IMR-90 (cell line): ENCODE measurements at regions not wholly inside any gene's neighbourhood (a gene's known extent, or its start where the extent isn't known, plus 50 kb on each side); places are given as distances from the start of the nearest gene placed in this dataset.

Source experiments
- ATAC-seq: fragments of 200-7000 bp; cut with Tn5 transposase; 2 replicates; pipeline ENCODE4 v1.9.1; 2020; ENCODE audit warnings: low read depth, mild to moderate bottlenecking, moderate library complexity
- BruUV-seq: library from RNA; stranded (reverse); fragments of 400-500 nt; replicated peaks from 2 replicates; lab custom pipeline; 2021; lab: Mats Ljungman, UMichigan
- CTCF ChIA-PET: fragments of 300-600 bp; formaldehyde crosslinking; extraction: SDS; loops from one replicate; lab custom pipeline; 2021; ENCODE audit warnings: antibody characterized with exemption; lab: Yijun Ruan, JAX
- POLR2A ChIA-PET: fragments of 300-600 bp; sonication (Branson Sonifier 250); formaldehyde crosslinking; loops from one replicate; lab custom pipeline; 2022; ENCODE audit warnings: antibody characterized with exemption; ENCODE audit not compliant: unreplicated experiment; lab: Charles Lee
- DNase-seq: peaks from one replicate; pipeline ENCODE4 v3.0.0; 2013
- H2AFZ ChIP-seq: replicated peaks from 2 replicates; pipeline ENCODE3; 2013; ENCODE audit warnings: low read length, mild to moderate bottlenecking; ENCODE audit not compliant: poor library complexity
- H2AK5ac ChIP-seq: 2 replicates; pipeline ENCODE4 v1.6.1; 2013; ENCODE audit warnings: low read depth, low read length, inconsistent platforms
- H2AK9ac ChIP-seq: replicated peaks from 2 replicates; pipeline ENCODE3; 2013; ENCODE audit warnings: mild to moderate bottlenecking, low read depth, low read length, moderate library complexity; ENCODE audit not compliant: poor library complexity
- H2BK120ac ChIP-seq: 2 replicates; pipeline ENCODE4 v1.6.1; 2013; ENCODE audit warnings: low read depth, low read length, inconsistent platforms
- H2BK15ac ChIP-seq: 3 replicates; pipeline ENCODE4 v1.6.1; 2013; ENCODE audit warnings: low read depth, low read length, inconsistent platforms
- H2BK20ac ChIP-seq: 2 replicates; pipeline ENCODE4 v1.6.1; 2013; ENCODE audit warnings: low read depth, mild to moderate bottlenecking, inconsistent platforms, low read length, moderate library complexity
- H2BK5ac ChIP-seq: 2 replicates; pipeline ENCODE4 v1.6.1; 2013; ENCODE audit warnings: mild to moderate bottlenecking, low read depth, low read length, inconsistent platforms; ENCODE audit not compliant: poor library complexity, severe bottlenecking
- H3K14ac ChIP-seq: replicated peaks from 2 replicates; pipeline ENCODE4 v1.6.1; 2013; ENCODE audit warnings: low read depth, low read length, inconsistent platforms
- H3K18ac ChIP-seq: 2 replicates; pipeline ENCODE4 v1.6.1; 2013; ENCODE audit warnings: low read depth, low read length, control low read depth
- H3K23ac ChIP-seq: 2 replicates; pipeline ENCODE4 v1.6.1; 2013; ENCODE audit warnings: low read depth, low read length, inconsistent platforms
- H3K27ac ChIP-seq: 2 replicates; pipeline ENCODE4 v1.5.1; 2013; ENCODE audit warnings: mild to moderate bottlenecking, control low read depth, low read length; ENCODE audit not compliant: insufficient read depth
- H3K27me3 ChIP-seq: 2 replicates; pipeline ENCODE4 v1.6.1; 2013; ENCODE audit warnings: low read length; ENCODE audit not compliant: control insufficient read depth, insufficient read depth
- H3K36me3 ChIP-seq: 2 replicates; pipeline ENCODE4 v1.6.1; 2013; ENCODE audit warnings: low read length, mixed read lengths; ENCODE audit not compliant: control insufficient read depth, insufficient read depth
- H3K4ac ChIP-seq: 2 replicates; pipeline ENCODE4 v1.6.1; 2013; ENCODE audit warnings: low read depth, low read length, inconsistent platforms
- H3K4me1 ChIP-seq: 2 replicates; pipeline ENCODE4 v1.6.1; 2013; ENCODE audit warnings: low read length, mixed read lengths; ENCODE audit not compliant: control insufficient read depth, insufficient read depth
- H3K4me2 ChIP-seq: 2 replicates; pipeline ENCODE4 v1.6.1; 2013; ENCODE audit warnings: low read depth, mild to moderate bottlenecking, control low read depth, low read length, moderate library complexity
- H3K4me3 ChIP-seq: 2 replicates; pipeline ENCODE4 v1.5.1; 2013; ENCODE audit warnings: low read depth, mild to moderate bottlenecking, control low read depth, low read length, moderate library complexity; ENCODE audit not compliant: insufficient read depth
- H3K56ac ChIP-seq: 2 replicates; pipeline ENCODE4 v1.6.1; 2013; ENCODE audit warnings: low read length, inconsistent platforms; ENCODE audit not compliant: insufficient read depth; ENCODE audit errors: extremely low read depth
- H3K79me1 ChIP-seq, 2 experiments: 2 replicates each; pipeline ENCODE4 v1.6.1; 2013; ENCODE audit warnings: low read length in 2 of 2, inconsistent platforms in 1 of 2, low read depth in 1 of 2
- H3K9ac ChIP-seq: 2 replicates; pipeline ENCODE4 v1.6.1; 2013; ENCODE audit warnings: low read depth, low read length, control low read depth
- H3K9me1 ChIP-seq: 2 replicates; pipeline ENCODE4 v1.6.1; 2013; ENCODE audit warnings: low read length, inconsistent platforms; ENCODE audit not compliant: insufficient read depth
- H3K9me3 ChIP-seq: 2 replicates; pipeline ENCODE4 v1.6.1; 2013; ENCODE audit warnings: low read length; ENCODE audit not compliant: control insufficient read depth, insufficient read depth
- H4K20me1 ChIP-seq: 2 replicates; pipeline ENCODE4 v1.6.1; 2013; ENCODE audit warnings: low read length, inconsistent platforms; ENCODE audit not compliant: insufficient read depth
- H4K5ac ChIP-seq: 2 replicates; pipeline ENCODE4 v1.6.1; 2013; ENCODE audit warnings: mild to moderate bottlenecking, low read depth, low read length, control low read depth
- H4K8ac ChIP-seq, 2 experiments: 2 replicates each; pipeline ENCODE4 v1.6.1; 2013; ENCODE audit warnings: low read depth in 2 of 2, low read length in 2 of 2, control low read depth in 1 of 2, inconsistent platforms in 1 of 2
- H4K91ac ChIP-seq: 2 replicates; pipeline ENCODE4 v1.6.1; 2013; ENCODE audit warnings: low read depth, low read length, inconsistent platforms; ENCODE audit not compliant: insufficient read depth
- CHD1 ChIP-seq: IDR thresholded peaks from 2 replicates; pipeline ENCODE4 v1.6.1; 2012; ENCODE audit warnings: low read depth, low read length, improper control_type of control experiment
- FOS ChIP-seq: fragments of 150-350 bp; IDR thresholded peaks from 2 replicates; pipeline ENCODE4 v1.6.1; 2016; ENCODE audit warnings: low read depth, low read length
- MAFK ChIP-seq: IDR thresholded peaks from 2 replicates; pipeline ENCODE4 v1.6.1; 2012; ENCODE audit warnings: low read depth, low read length, improper control_type of control experiment
- NFE2L2 ChIP-seq: fragments of 150-350 bp; IDR thresholded peaks from 2 replicates; pipeline ENCODE4 v1.6.1; 2016; ENCODE audit warnings: low read depth, mild to moderate bottlenecking, low read length
- RAD21 ChIP-seq: IDR thresholded peaks from 2 replicates; pipeline ENCODE4 v1.6.1; 2012; ENCODE audit warnings: low read length, improper control_type of control experiment
- RCOR1 ChIP-seq: IDR thresholded peaks from 2 replicates; pipeline ENCODE4 v1.6.1; 2012; ENCODE audit warnings: mild to moderate bottlenecking, low read length, improper control_type of control experiment; ENCODE audit not compliant: insufficient replicate concordance
- RFX5 ChIP-seq: IDR thresholded peaks from 2 replicates; pipeline ENCODE4 v1.8.0; 2012; ENCODE audit warnings: low read depth, mild to moderate bottlenecking, low read length, moderate library complexity
- SMC3 ChIP-seq: fragments of 150-350 bp; IDR thresholded peaks from 2 replicates; pipeline ENCODE4 v1.6.1; 2016; ENCODE audit warnings: low read depth, mild to moderate bottlenecking, antibody characterized with exemption, low read length, moderate library complexity
- USF2 ChIP-seq: fragments of 150-350 bp; IDR thresholded peaks from 2 replicates; pipeline ENCODE4 v1.6.1; 2017; ENCODE audit warnings: mild to moderate bottlenecking, antibody characterized with exemption, low read length, low read depth
- WGBS, 2 experiments: methylation state at CpG; one replicate each; pipeline versions ENCODE4 v1.1.5 to v1.1.7; 2013; ENCODE audit warnings: missing lambda C conversion rate in 2 of 2; ENCODE audit not compliant: insufficient read length in 1 of 2; ENCODE audit errors: extremely low coverage in 2 of 2; 5-methylcytosine and 5-hydroxymethylcytosine counted together
- dilution Hi-C: fragments of 300-500 bp; cut with HindIII; formaldehyde crosslinking; loops from one replicate; pipeline ENCODE4 v1.14.3; 2018; ENCODE audit warnings: low sequenced_read_pairs; ENCODE audit not compliant: unreplicated experiment
- in situ Hi-C: fragments of 300-500 bp; cut with MboI; formaldehyde crosslinking; loops from 3 replicates; pipeline ENCODE4 v1.14.3; 2019; ENCODE audit warnings: low sequenced_read_pairs, inconsistent platforms, mixed read lengths
- intact Hi-C: fragments of 100-400 bp; cut with micrococcal nuclease; formaldehyde crosslinking; loops from 2 replicates; pipeline ENCODE4 v1.10.0; 2022

GRCh38 chr12:97022536-97023230, 115.6 kb downstream of the NEDD1 start:
- dilution Hi-C loops = no loop called here
- CTCF ChIA-PET = interaction anchor here (0.9 kb wide), 1 partner anchor 38 kb away, joined by 3 read pairs; no protein-coding TSS in a partner anchor
- intact Hi-C loops = no loop called here
- no peak overlapping the region for H4K91ac ChIP-seq
- DNase-seq (no peak), ATAC-seq (no peak)
- H3K36me3 ChIP-seq = no peaks in the 10 kb centered on the region
- no TSS peak for BruUV-seq
- no peaks in the 10 kb centered on the region for H3K9me3 ChIP-seq
- in situ Hi-C loops = no loop called here
- no peak overlapping the region for H3K4ac ChIP-seq
- no peak overlapping the region for H4K5ac ChIP-seq
- H3K18ac ChIP-seq = no peak overlapping the region
- H3K9me1 ChIP-seq = no peaks in the 10 kb centered on the region
- H3K27me3 ChIP-seq = no peaks in the 10 kb centered on the region
- no peak overlapping the region for H3K4me2 ChIP-seq
- H2AK9ac ChIP-seq = no peak overlapping the region
- no peak overlapping the region for H3K9ac ChIP-seq
- no peak overlapping the region for H3K23ac ChIP-seq
- H3K79me1 ChIP-seq = no peaks in the 10 kb centered on the region
- H3K4me3 ChIP-seq = no peak overlapping the region
- TF ChIP-seq NFE2L2 (no peak), CHD1 (no peak), RCOR1 (no peak), MAFK (no peak), SMC3 (no peak), RAD21 (no peak), RFX5 (no peak), FOS (no peak), USF2 (no peak)
- no peak overlapping the region for H2AFZ ChIP-seq
- H3K4me1 ChIP-seq = no peaks in the 10 kb centered on the region
- no peak overlapping the region for H3K56ac ChIP-seq
- no peak overlapping the region for H2BK5ac ChIP-seq
- H3K14ac ChIP-seq = no peak overlapping the region
- POLR2A ChIA-PET = interaction anchor here (0.6 to 0.7 kb wide), 2 partner anchors 15 to 138 kb away, joined by 3 to 4 read pairs; no protein-coding TSS in a partner anchor
- no peak overlapping the region for H3K27ac ChIP-seq
- no CpG with 5 or more reads among the region's 4 CpGs for WGBS, 2 experiments
- H2BK20ac ChIP-seq = no peak overlapping the region
- H2BK15ac ChIP-seq = no peak overlapping the region
- H2AK5ac ChIP-seq = no peak overlapping the region
- H4K20me1 ChIP-seq = no peaks in the 10 kb centered on the region
- no peak overlapping the region for H2BK120ac ChIP-seq
- H4K8ac ChIP-seq = no peak overlapping the region
